IPS-18c (cell line): ENCODE measurements at regions not wholly inside any gene's neighbourhood (a gene's known extent, or its start where the extent isn't known, plus 50 kb on each side); places are given as distances from the start of the nearest gene placed in this dataset.

Experiments
- H3K4me3 ChIP-seq: 2 replicates; pipeline ENCODE4 v1.7.0; 2013; ENCODE audit warnings: low read depth, mild to moderate bottlenecking, low read length, moderate library complexity; ENCODE audit not compliant: insufficient read depth
- H3K9me3 ChIP-seq: one replicate; pipeline ENCODE4 v1.6.1; 2013; ENCODE audit warnings: mild to moderate bottlenecking, low read length, moderate library complexity; ENCODE audit not compliant: control insufficient read depth, insufficient read depth

DNA sequence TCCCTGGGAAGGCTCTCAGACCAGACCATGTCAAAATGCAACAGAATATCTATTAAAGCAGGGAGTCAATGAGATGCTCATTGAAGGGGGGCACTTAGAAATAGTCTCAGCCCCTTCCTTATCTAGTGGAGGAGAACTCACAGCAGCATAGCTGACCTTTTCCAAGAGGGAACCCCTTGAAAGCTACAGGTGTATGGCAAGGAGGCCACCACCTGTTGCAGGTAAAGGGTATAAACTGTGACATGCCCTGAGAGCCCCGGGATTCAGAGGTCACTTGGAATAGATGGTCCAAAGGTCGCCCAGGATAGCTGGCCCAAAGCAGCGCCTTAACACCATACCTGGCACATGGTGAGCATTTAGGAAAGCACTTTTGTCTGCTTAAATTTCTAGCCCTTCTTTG, 120.2 kb upstream of the RPL38 start:
- H3K9me3 ChIP-seq: no peaks in the 10 kb centered on the region
- H3K4me3 ChIP-seq: no peak overlapping the region

DNA sequence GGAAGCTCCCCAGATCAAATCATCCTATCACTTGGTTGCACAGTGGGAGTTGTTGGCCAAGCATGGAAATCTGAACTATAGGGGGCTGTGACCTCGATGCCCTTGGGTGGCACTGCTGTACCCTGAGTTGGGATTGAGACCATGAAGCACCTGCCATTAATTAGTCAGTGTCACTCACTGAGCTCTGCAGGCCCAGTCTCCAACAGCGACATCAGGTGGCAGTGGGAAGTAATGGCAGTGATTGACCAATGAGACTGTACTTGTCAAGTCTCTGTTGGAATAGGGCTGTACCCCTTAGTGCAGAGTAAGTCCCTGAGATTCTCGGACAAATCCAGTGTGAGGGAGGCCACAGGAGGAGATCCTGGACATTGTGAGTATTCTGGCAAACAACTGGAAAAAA, 118.0 kb upstream of the RPL38 start:
- H3K9me3 ChIP-seq: no peaks in the 10 kb centered on the region

DNA sequence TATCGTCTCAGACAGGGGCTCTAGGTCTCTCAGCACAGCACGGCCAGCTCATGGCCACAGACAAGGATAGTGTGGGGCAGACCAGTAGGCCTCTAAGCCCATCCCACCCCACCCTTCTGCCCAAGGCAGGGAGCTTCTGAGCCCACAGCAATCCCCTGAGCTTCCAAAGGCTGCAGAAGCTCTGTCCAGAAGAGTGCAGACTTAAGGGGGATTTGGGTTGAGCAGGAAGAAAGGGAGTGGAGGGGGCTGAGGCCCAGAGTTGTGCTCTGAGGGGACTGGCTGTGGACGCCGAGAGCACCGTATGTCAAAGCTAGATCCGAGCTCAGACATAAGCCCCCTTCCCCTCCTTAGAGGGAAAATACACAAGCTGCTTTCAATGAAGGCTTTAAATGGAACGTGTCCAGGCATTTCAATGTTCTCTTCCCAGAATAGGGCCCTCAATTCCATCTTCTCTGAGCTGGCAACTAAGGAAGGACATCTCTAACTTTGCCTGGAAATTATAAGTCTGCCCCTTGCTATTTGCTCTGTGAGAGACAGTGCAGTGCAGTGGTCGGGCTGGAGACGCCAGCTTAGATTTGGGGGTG, 116.4 kb upstream of the RPL38 start:
- Histone ChIP-seq H3K4me3 (no peak overlapping the region), H3K9me3 (no peaks in the 10 kb centered on the region)

More for the DNA sequence above, 118.0 kb upstream of the RPL38 start:
- no peak overlapping the region for H3K4me3 ChIP-seq

DNA sequence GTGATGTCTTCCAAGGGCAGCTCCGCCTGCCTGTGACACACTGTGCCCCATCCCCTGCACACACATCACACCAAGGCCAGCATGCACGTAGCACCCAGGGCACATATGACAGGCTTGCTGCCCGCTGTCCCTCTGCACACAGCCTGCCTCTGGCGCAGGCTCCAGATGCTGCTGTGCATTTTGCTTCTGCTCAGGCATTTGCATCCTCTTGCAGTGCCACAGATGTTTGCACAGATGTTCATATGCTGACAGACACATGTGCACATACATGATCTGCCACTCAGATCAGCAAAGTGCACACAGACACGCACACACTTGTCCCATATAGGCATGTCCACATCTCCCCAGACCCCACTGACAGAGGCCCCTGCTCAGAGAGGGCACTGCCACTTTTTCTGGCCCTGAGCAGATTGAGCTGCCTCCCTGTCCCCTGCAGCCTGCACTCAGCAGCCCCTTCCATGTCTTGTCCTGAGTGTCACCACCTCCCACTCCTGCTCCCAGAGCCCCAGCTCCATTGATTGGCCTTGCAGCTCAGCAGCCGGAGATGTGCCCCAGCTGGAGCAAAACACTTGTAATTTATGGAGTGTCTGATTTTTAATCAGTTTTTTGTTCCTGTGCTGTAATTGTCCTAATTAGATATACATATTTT, 115.1 kb upstream of the RPL38 start:
- Histone ChIP-seq H3K9me3 (no peaks in the 10 kb centered on the region), H3K4me3 (no peak overlapping the region)

DNA sequence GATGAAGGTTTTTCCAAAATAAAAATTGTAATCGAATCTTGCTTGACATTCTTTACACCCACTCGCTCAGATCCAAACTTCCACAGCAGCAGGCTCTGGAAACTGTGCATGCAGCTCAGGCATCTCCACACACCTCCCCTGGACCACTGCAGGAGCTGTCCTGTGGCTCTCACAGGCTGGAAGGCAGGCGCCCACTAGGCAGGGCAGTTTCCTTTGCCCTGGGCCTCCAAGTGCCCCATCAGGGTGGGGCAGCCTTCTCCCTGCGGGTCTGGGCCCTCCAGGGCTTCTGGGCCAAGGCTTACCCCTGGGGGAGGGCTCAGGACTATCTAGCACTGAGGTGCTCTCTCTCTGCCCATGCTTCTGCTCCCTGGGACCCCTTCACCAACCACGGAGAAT, 114.5 kb upstream of the RPL38 start:
- Histone ChIP-seq H3K4me3 (no peak overlapping the region), H3K9me3 (no peaks in the 10 kb centered on the region)

DNA sequence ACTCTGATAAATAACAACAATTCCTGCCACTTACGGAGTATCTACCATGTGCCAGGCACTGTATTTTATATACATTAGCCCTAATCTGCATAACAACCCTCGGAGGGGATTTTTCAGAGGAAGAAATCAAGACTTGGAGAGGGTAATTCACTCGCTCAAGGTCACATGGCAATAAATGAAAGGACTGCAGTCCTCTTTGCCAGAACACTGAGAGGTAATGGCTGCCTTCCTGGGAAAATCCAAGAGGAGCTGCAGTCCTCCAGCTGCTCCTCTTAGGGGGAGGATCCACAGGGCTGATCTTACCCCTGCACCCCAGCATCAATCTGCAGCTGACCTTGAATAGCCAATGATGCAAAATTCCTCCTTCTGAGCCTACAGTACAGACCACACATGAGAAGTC, 114.1 kb upstream of the RPL38 start:
- H3K9me3 ChIP-seq: no peaks in the 10 kb centered on the region
- H3K4me3 ChIP-seq: no peak overlapping the region

DNA sequence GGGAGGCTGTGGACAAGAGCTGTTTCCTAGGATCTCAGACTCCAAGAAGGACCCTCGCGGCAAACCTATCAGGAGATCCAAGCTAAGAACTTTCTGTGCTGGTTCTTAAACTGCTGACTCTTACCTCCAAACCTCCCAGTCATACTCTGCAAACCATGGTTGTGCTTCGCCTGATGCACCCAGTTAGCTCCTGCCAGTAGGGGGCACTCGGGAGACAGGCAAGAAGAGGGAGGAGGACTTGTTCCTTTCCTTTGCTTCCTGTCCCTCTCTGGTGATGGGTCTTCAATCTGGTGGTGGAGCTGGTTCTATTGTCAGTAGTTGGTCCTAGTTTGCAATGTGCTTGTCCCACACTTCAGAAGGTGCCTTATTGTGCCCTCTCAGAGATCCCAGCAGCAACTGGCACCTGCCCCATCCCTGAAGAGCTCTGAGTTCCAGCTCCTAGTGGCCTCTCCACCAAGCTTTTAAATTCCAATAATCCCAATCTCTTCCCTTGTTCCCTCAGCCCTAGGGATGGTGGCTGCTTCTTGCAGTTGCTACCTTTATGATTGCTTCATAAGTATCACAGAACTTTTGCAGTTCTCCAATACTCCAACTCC, 113.5 kb upstream of the RPL38 start:
- H3K9me3 ChIP-seq: no peaks in the 10 kb centered on the region
- H3K4me3 ChIP-seq: no peak overlapping the region

DNA sequence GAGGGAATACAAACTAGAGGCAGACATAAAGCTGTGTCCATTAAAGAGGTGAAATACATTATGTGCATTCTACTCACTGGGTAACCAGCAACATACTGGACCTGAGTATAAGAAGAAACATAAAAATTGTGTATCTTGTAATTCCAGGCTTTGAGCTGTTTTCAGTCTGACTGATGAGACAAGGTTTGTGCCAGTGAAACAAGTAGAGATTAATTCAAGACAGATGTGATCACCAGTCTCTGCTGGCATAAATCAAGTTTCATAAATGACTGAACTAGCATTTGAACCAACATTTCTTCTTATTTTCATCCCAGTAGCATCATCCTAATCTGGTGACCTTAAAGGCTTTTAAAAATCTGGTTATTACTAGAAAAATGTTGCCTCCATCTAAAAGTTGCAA, 108.8 kb upstream of the RPL38 start:
- H3K9me3 ChIP-seq: no peaks in the 10 kb centered on the region
- H3K4me3 ChIP-seq: no peak overlapping the region

DNA sequence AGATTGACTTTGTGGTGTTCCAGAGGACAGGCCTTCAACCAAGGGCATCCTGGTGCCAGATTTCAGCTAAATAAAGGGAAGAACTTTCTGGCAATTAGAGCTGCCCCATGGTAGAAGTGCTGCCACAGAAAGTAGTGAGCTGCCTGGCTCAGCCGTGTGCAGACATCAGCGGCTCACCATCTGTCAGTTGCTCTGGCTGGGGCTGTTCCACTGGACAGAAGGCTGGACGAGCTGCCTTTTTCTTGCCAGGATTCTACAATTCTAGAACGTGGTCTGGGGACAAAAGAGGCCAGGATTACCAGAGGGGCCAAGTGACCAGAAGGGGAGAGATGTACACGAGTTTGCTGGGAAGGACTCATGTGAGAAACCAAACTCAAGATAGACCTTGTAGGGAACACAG, 107.0 kb upstream of the RPL38 start:
- H3K4me3 ChIP-seq: no peak overlapping the region
- H3K9me3 ChIP-seq: no peaks in the 10 kb centered on the region

DNA sequence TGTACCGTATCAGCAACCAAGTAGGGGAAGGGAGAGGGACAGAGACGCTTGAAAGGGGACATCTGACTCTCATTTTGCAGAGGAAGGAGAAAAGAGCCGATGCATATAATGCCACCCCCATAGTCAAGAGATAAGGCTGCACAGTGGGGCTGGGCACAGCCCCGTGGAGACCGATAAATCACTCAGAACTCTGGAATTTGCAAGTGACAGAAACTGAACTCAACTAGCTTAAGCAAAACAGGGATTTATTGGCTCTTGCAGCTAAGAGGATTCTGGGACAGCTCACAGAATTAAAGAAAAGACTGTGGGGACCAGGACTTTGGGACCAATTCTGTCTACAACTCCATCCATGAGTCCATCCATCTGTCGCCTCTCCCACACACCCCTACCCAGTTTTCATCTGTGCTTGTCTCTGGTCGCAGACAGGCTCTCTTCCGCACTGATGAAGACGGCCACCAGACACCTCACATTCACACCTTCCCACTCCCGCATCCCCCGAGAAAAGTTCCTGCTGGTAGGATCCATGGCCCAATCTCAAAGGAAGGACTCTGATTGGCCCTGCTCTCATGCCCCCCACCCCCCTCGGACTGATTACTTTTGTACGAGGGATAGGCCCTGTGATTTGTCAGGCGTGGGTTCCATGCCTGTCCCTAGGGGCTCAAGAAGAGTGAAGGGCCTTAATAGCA, 105.9 kb upstream of the RPL38 start:
- Histone ChIP-seq H3K9me3 (no peaks in the 10 kb centered on the region), H3K4me3 (no peak overlapping the region)

DNA sequence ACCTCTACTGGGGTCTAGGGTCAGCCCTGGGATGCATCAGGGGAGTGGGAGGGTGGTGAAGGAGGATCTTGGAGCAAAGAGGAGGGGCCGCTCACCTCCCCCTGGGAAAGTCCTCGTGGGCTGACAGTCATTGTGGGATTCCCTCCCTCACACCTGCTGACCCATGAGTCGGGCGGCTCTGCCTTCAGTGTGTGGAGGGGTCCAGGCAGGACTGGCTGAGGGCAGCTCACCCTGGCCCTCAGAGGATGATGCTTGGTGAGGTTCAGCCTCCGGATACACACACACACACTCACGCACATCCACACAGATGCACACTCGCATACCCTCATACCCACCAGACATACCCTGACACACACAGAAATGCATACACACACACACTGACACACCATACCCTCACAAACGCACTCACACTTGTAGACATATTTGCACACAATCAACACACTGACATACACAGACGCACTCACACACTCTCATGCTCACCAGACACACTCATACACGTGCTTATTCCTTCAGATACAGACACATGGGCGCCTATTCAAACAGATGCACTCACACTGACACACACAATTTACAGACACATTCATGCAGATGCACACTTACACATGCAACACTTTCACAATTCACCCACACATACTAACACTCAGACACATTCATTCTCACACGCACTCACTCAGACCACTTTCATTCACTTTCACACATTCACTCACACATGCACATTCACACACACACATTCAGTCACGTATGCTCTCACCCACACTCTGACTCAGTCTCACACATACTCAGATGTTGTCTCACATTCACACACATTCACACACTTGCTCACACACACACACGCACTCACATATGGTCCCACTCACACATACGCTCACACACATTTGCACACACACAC, 105.1 kb upstream of the RPL38 start:
- H3K4me3 ChIP-seq: no peak overlapping the region
- H3K9me3 ChIP-seq: no peaks in the 10 kb centered on the region

DNA sequence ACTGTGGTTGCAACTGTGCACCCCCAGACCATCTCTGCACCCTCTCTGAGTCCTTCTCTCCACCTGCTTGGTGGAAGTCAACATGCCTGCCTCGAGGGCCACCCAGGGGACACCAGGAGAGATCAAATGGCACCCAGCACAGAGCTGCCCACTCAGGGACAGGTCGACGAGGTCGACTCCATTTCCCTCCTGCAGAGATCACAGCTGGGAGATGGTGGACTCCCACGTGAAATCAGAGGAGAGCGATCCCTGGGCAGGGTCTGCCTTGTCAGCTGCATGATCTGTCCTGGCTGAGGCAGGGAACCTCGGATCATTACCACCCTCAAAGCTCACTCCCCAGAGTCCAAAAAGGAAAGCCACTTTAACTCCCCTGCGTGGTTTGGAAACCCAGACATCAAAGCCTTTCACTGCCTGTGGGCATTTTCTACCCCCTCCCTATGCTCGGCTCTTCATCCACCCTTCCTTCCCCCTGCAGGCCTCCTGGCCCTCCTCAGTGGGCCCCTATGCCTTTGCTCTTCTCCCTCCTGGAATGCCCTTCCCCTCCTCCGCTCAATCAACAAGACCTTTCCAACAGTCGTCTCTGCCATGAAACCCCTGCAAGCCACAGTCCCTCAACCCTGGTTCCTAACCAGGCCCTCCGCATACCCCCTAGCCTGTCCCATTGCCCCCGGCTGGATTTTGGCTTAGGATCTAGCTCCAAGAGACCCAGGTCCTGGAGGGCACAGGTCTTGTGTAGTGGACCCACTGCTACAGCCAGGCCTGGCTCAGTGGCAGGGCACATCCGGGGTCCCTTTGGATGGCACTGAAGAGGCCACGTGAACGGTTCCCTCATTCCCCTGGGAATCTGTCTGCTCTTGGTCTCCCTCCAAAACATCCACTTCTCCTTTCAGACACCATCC, 103.8 kb upstream of the RPL38 start:
- Histone ChIP-seq H3K4me3 (no peak overlapping the region), H3K9me3 (no peaks in the 10 kb centered on the region)

DNA sequence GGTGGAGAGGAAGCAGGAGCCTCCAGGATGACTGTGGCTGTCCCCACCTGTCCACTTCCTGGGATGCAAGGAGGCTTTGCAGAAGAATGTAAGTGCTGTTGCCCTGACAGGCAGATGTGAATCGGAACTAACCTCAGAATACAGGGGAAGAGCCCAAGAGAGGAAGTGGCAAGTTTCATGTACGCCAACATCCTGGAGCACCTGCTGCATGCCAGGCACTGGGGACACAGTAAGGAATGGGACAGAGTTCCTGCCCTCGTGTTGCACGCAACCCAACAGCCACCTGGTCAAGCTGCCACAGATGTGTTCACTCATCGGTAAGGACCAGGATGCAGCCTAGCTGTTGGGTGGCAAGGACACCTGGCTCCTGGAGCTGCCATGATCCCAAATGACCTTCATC, 98.6 kb upstream of the RPL38 start:
- no peak overlapping the region for H3K4me3 ChIP-seq
- H3K9me3 ChIP-seq: no peaks in the 10 kb centered on the region

DNA sequence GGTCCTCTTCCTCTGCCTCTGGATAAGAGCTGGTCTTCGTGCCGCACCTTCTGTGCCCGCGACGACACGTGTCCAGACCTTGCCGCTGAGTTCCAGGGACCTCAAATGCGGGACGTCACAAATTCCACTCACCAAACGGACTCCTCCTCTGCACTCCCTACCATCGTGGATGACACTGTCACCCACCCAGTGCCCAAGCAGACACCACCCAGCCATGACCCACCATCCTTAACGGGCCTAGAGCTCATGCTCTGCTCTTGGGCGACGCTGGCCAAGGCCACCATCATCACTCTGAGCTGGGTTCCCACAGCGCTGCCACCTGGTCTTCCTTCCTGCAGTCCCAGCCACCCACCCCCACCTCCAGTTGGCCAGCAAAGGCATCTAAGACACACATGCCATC, 96.4 kb upstream of the RPL38 start:
- H3K9me3 ChIP-seq: no peaks in the 10 kb centered on the region
- H3K4me3 ChIP-seq: no peak overlapping the region; the same call in 1 of the 2 replicates

DNA sequence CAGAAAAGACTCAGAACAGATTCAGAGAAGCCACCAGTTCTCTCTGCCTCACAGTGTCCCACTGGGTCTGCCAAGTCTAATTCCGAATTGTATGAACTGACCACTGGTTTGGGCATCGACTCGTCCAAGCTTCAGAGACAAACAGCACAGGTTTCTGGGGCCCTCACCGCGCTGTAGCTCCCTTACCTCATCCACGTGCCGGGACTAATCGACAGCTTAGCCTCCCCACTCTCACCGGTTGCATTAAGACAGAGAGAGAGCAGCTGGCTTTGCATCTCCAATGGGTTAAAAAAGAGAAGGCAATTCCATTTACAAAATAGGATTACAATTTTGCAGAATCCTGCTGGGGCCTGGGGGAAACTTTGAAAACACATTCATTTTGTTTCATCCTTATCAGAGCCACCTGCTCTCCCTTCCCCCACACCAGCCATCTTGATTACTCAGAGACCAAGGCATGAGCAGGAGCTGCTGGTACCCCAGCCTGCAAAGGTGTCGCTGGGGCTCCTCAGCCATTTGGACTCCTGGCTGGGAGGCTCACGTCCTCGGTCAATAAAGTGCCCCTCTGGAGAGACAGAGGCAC, 95.3 kb upstream of the RPL38 start:
- H3K9me3 ChIP-seq: no peaks in the 10 kb centered on the region

DNA sequence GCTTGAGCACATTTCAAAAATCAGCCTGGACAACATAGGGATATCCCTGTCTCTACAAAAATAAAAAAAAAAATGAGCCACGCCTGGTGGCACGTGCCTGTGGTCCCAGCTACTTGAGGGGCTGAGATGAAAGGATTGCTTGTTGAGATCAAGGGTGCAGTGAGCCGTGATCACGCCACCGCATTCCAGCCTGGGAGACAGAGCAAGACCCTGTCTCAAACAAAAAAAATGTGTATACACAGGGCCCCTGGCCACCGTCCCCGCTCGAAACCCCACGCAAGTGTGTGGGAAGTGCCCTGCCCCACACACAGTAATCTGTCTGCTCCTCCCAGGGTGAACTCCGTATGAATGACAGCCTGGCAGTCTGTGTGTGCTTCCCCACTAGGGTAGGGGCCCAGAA, 93.0 kb upstream of the RPL38 start:
- Histone ChIP-seq H3K9me3 (no peaks in the 10 kb centered on the region), H3K4me3 (no peak overlapping the region)

More for the DNA sequence above, 95.3 kb upstream of the RPL38 start:
- no peak overlapping the region for H3K4me3 ChIP-seq
